Activated naive CD8-positive, alpha-beta T cell treated with anti-CD3 and anti-CD28 coated beads for 36 hours (primary cell): ENCODE measurements at regions not wholly inside any gene's neighbourhood (a gene's known extent, or its start where the extent isn't known, plus 50 kb on each side); places are given as distances from the start of the nearest gene placed in this dataset.

Source experiments
- DNase-seq: peaks from one replicate; pipeline ENCODE4 v3.0.0; 2021
- H3K27ac Mint-ChIP-seq: one replicate; pipeline ENCODE4 v1.8.0; 2022; ENCODE audit warnings: mild to moderate bottlenecking, moderate library complexity, mixed read lengths
- H3K27me3 Mint-ChIP-seq: one replicate; pipeline ENCODE4 v1.8.0; 2022; ENCODE audit warnings: mild to moderate bottlenecking, mixed read lengths
- H3K36me3 Mint-ChIP-seq: one replicate; pipeline ENCODE4 v1.8.0; 2021; ENCODE audit warnings: mild to moderate bottlenecking, mixed read lengths
- H3K4me1 Mint-ChIP-seq: one replicate; pipeline ENCODE4 v1.8.0; 2021; ENCODE audit warnings: mixed read lengths
- H3K4me3 Mint-ChIP-seq: one replicate; pipeline ENCODE4 v1.8.0; 2022; ENCODE audit warnings: mild to moderate bottlenecking, moderate library complexity, mixed read lengths
- H3K9me3 Mint-ChIP-seq: one replicate; pipeline ENCODE4 v1.8.0; 2022; ENCODE audit warnings: mixed read lengths

GRCh38 chr15:88403351-88403791 is 63.8 kb downstream of the MRPL46 start:
- no peaks in the 10 kb centered on the region for H3K36me3 Mint-ChIP-seq
- H3K4me1 Mint-ChIP-seq: peaks cover 6% of the 10 kb centered on the region
- H3K27me3 Mint-ChIP-seq: peaks cover 4% of the 10 kb centered on the region
- no peak for DNase-seq
- no peaks in the 10 kb centered on the region for H3K9me3 Mint-ChIP-seq
- H3K27ac Mint-ChIP-seq: no peak overlapping the region
- H3K4me3 Mint-ChIP-seq: no peak overlapping the region

- H3K27ac Mint-ChIP-seq: no peak overlapping the region
- no peaks in the 10 kb centered on the region for H3K36me3 Mint-ChIP-seq
- no peak overlapping the region for H3K4me3 Mint-ChIP-seq
- peaks cover 4% of the 10 kb centered on the region for H3K27me3 Mint-ChIP-seq
- H3K9me3 Mint-ChIP-seq: no peaks in the 10 kb centered on the region
- peaks cover 6% of the 10 kb centered on the region for H3K4me1 Mint-ChIP-seq
- peak; percentile 11 for DNase-seq
Measured at GRCh38 chr15:88401996-88402656, 65.1 kb downstream of the MRPL46 start.

DNA sequence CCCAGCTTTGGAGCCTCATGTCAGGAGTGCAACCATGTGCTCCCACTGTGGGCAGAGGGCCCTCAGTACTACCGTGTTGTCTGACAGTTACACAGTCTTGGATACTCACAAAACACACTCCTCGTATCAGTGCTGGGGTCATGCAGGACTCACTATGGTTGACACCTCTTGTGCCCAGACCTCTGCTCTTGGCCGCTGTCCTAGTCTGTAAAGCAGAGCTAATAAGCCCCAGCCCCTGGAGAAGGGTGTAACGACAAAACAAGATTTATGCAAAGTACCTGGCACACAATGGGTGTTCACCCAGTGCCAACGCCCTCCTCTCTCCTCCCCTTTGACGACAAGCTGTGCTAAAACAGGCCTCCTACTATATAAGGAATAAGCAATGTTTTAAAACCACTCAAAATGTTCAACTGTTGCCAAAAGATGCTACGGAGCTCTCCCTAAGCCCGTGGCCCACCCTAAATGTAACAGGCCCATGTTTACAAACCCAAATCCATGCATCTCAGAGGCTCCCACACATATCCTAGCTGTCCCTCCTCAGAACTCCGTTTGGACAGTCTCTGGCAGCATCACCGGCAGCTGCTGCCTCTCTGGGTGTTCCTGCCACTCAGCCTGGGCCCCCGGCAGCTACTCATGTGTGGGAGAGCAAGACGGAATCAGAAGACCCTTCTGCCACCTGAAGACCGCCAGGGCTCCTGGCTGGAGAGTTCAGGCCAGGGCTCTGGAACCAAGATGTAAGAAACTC is 65.8 kb downstream of the MRPL46 start:
- H3K27ac Mint-ChIP-seq: no peak overlapping the region
- H3K9me3 Mint-ChIP-seq: no peaks in the 10 kb centered on the region
- no peak overlapping the region for H3K4me3 Mint-ChIP-seq
- peaks cover 4% of the 10 kb centered on the region for H3K27me3 Mint-ChIP-seq
- H3K4me1 Mint-ChIP-seq: peaks cover 6% of the 10 kb centered on the region
- H3K36me3 Mint-ChIP-seq: no peaks in the 10 kb centered on the region
- DNase-seq: no peak

DNA sequence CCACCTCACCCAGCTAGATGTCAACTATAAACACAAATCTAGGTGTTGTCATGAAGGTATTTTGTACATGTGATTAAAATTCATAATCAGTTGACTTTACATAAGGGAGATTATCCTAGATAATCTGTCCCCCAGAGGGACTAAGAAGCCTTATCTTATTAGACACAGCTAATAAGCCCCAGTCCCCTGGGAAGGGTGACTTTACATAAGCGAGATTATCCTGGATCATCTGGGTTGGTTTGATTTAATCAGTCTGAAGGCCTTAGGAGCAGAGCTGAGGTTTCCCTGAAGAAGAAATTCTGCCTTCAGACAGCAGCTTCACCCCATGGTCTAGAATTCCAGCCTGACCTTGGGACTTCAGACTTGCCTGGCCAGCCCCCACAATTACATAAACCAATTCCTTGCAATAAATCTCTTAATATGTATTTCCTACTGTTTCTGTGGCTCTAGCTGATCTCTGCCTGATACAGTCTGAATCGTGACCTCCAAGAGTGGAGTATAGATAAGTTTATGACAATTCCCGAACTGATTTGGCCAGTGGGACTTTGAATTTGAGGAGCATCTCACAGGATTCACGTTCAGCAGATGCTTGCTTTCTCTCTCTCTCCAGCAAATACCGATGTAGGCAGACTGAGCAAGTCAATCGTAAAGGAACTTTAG is 66.5 kb downstream of the MRPL46 start:
- H3K27me3 Mint-ChIP-seq: peaks cover 4% of the 10 kb centered on the region
- no peaks in the 10 kb centered on the region for H3K9me3 Mint-ChIP-seq
- peaks cover 6% of the 10 kb centered on the region for H3K4me1 Mint-ChIP-seq
- H3K36me3 Mint-ChIP-seq: no peaks in the 10 kb centered on the region
- H3K4me3 Mint-ChIP-seq: no peak overlapping the region
- no peak for DNase-seq
- H3K27ac Mint-ChIP-seq: no peak overlapping the region

DNA sequence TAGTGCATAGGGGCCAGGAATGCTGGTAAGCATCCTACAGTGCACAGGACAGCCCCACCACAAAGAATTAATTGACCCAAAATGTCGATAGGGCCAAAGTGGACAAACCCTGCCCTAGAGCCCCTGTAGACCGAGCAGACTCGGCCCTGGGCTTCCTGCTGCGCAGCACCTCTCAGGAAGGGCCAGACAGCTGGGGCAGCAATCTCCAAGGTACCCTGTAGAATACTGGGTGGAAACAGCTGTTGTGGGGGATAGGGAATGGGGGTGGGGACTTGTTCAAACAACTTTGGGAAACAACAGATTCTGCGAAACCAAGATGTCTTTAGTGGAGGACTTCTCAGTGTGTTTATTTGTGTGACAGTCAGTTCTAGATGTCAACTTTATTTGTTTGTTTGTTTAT is 67.1 kb downstream of the MRPL46 start:
- H3K27ac Mint-ChIP-seq: no peak overlapping the region
- peaks cover 1% of the 10 kb centered on the region for H3K27me3 Mint-ChIP-seq
- H3K9me3 Mint-ChIP-seq: no peaks in the 10 kb centered on the region
- no peak overlapping the region for H3K4me3 Mint-ChIP-seq
- peaks cover 6% of the 10 kb centered on the region for H3K4me1 Mint-ChIP-seq
- H3K36me3 Mint-ChIP-seq: no peaks in the 10 kb centered on the region
- DNase-seq: no peak

GRCh38 chr15:88399021-88399685 is 68.0 kb downstream of the MRPL46 start:
- no peak for DNase-seq
- H3K4me1 Mint-ChIP-seq: peaks cover 6% of the 10 kb centered on the region
- no peak overlapping the region for H3K27ac Mint-ChIP-seq
- no peak overlapping the region for H3K4me3 Mint-ChIP-seq
- no peaks in the 10 kb centered on the region for H3K27me3 Mint-ChIP-seq
- H3K9me3 Mint-ChIP-seq: no peaks in the 10 kb centered on the region
- no peaks in the 10 kb centered on the region for H3K36me3 Mint-ChIP-seq

- H3K27me3 Mint-ChIP-seq: no peaks in the 10 kb centered on the region
- no peaks in the 10 kb centered on the region for H3K9me3 Mint-ChIP-seq
- no peak for DNase-seq
- no peak overlapping the region for H3K27ac Mint-ChIP-seq
- no peak overlapping the region for H3K4me3 Mint-ChIP-seq
- H3K4me1 Mint-ChIP-seq: peaks cover 6% of the 10 kb centered on the region
- no peaks in the 10 kb centered on the region for H3K36me3 Mint-ChIP-seq
Measured at GRCh38 chr15:88398011-88398410, 69.2 kb downstream of the MRPL46 start.

GRCh38 chr15:88397506-88397905 is 69.7 kb downstream of the MRPL46 start:
- H3K4me1 Mint-ChIP-seq: peaks cover 5% of the 10 kb centered on the region
- no peak for DNase-seq
- no peak overlapping the region for H3K4me3 Mint-ChIP-seq
- no peaks in the 10 kb centered on the region for H3K27me3 Mint-ChIP-seq
- no peaks in the 10 kb centered on the region for H3K9me3 Mint-ChIP-seq
- no peaks in the 10 kb centered on the region for H3K36me3 Mint-ChIP-seq
- no peak overlapping the region for H3K27ac Mint-ChIP-seq

GRCh38 chr15:88395872-88396781 is 71.1 kb downstream of the MRPL46 start:
- DNase-seq: no peak
- no peaks in the 10 kb centered on the region for H3K4me1 Mint-ChIP-seq
- no peak overlapping the region for H3K27ac Mint-ChIP-seq
- no peaks in the 10 kb centered on the region for H3K36me3 Mint-ChIP-seq
- no peaks in the 10 kb centered on the region for H3K27me3 Mint-ChIP-seq
- H3K4me3 Mint-ChIP-seq: no peak overlapping the region
- H3K9me3 Mint-ChIP-seq: no peaks in the 10 kb centered on the region

GRCh38 chr15:88395241-88395640 is 71.9 kb downstream of the MRPL46 start:
- Mint-ChIP-seq H3K36me3 (no peaks in the 10 kb centered on the region), H3K9me3 (no peaks in the 10 kb centered on the region), H3K27me3 (no peaks in the 10 kb centered on the region), H3K4me1 (no peaks in the 10 kb centered on the region), H3K4me3 (no peak overlapping the region), H3K27ac (no peak overlapping the region)
- DNase-seq: no peak

- no peaks in the 10 kb centered on the region for H3K36me3 Mint-ChIP-seq
- no peak overlapping the region for H3K4me3 Mint-ChIP-seq
- no peak overlapping the region for H3K27ac Mint-ChIP-seq
- H3K27me3 Mint-ChIP-seq: no peaks in the 10 kb centered on the region
- DNase-seq: no peak
- no peaks in the 10 kb centered on the region for H3K9me3 Mint-ChIP-seq
- no peaks in the 10 kb centered on the region for H3K4me1 Mint-ChIP-seq
Measured at GRCh38 chr15:88394553-88395145, 72.5 kb downstream of the MRPL46 start.

DNA sequence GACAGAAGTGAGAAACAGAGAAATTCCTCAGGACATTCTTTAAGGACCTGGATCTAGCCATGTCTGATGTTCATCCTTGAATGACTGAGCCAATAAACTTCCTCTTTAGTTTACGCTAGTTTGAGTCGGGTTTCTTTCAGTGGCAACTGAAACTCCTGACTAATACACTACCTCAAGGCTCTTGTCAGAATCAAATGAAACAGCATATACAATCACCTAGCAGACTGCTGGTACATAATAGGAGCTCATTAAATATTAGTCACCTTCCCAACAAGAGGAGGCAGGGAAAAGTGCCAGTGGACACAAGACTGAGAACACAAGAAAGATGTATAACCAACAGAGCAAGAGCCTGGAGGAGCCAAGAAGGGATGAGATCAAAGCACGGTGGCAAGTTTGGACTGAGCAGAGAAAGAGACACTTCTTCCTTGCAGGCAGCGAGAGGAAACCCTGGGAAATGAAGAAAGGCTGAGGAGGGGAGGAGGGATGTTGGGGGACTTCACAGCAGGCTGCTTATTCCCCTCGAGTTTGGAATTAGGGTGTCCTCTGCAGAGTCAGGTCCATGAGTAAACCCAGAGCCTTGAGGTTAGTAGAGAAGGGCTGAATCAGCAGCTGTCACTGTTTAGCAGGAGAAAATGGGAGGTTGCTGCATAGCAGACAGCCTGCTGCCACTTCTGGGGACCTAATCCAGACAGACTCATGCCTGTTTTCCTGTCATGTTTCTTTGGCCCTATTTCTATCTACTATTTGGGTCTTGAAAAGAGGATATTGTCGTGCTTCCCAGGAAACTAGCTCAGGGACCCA is 73.3 kb downstream of the MRPL46 start:
- Mint-ChIP-seq H3K4me3 (no peak overlapping the region), H3K36me3 (no peaks in the 10 kb centered on the region), H3K9me3 (no peaks in the 10 kb centered on the region), H3K27ac (no peak overlapping the region), H3K4me1 (no peaks in the 10 kb centered on the region), H3K27me3 (no peaks in the 10 kb centered on the region)
- DNase-seq: no peak

- no peak overlapping the region for H3K27ac Mint-ChIP-seq
- no peaks in the 10 kb centered on the region for H3K27me3 Mint-ChIP-seq
- DNase-seq: no peak
- no peaks in the 10 kb centered on the region for H3K9me3 Mint-ChIP-seq
- no peaks in the 10 kb centered on the region for H3K4me1 Mint-ChIP-seq
- no peak overlapping the region for H3K4me3 Mint-ChIP-seq
- no peaks in the 10 kb centered on the region for H3K36me3 Mint-ChIP-seq
Measured at GRCh38 chr15:88391700-88392099, 75.5 kb downstream of the MRPL46 start.
